Uterus (tissue), 2 donors: ENCODE measurements at regions not wholly inside any gene's neighbourhood (a gene's known extent, or its start where the extent isn't known, plus 50 kb on each side); places are given as distances from the start of the nearest gene placed in this dataset.

Experiments
- CTCF ChIP-seq, 4 experiments: fragments of 200-600 bp in 2 of 4; fragments of 450-650 bp in 2 of 4; sonication (generic) in 2 of 4; IDR thresholded peaks; one replicate each; pipeline ENCODE4 v1.5.1; 2016 to 2019; ENCODE audit warnings: antibody characterized with exemption in 4 of 4, mild to moderate bottlenecking in 2 of 4, moderate library complexity in 1 of 4
- POLR2A ChIP-seq, 2 donors: fragments of 450-650 bp; IDR thresholded peaks; one replicate each; pipeline ENCODE4 v1.6.1; 2016; ENCODE audit warnings: antibody characterized with exemption in 2 of 2, mild to moderate bottlenecking in 1 of 2, moderate library complexity in 1 of 2

- TF ChIP-seq CTCF (IDR thresholded peaks at IDR 0.05) (no peak), POLR2A (IDR thresholded peaks at IDR 0.05) (no peak)
Measured at GRCh38 chr2:235143789-235144188, 192.0 kb downstream of the SH3BP4 start.
